ENCODE measurements at regions not wholly inside any gene's neighbourhood (a gene's known extent, or its start where the extent isn't known, plus 50 kb on each side); places are given as distances from the start of the nearest gene placed in this dataset.

DNA sequence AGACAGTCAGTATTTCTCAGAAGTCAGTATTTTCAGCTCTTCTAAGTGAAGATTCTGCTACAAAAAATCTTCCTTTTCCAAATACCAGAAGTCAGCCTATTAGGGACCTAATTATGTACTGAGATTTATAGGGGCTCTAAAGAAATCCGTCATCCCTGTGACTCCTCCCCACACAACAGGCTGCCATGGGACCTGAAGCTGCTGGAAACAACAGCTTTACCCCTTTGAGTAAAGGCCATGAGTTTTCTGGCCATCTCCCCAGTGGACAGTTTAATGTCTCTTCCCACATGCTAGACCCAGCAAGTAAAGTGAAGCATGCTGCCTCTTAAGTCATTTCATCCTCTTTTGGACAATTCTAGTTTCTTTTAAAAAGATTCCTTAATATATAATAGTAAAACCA lies 255.7 kb upstream of the ACVR2A start:
- TF ChIP-seq, protein P1, sequence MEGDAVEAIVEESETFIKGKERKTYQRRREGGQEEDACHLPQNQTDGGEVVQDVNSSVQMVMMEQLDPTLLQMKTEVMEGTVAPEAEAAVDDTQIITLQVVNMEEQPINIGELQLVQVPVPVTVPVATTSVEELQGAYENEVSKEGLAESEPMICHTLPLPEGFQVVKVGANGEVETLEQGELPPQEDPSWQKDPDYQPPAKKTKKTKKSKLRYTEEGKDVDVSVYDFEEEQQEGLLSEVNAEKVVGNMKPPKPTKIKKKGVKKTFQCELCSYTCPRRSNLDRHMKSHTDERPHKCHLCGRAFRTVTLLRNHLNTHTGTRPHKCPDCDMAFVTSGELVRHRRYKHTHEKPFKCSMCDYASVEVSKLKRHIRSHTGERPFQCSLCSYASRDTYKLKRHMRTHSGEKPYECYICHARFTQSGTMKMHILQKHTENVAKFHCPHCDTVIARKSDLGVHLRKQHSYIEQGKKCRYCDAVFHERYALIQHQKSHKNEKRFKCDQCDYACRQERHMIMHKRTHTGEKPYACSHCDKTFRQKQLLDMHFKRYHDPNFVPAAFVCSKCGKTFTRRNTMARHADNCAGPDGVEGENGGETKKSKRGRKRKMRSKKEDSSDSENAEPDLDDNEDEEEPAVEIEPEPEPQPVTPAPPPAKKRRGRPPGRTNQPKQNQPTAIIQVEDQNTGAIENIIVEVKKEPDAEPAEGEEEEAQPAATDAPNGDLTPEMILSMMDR (conservative IDR thresholded peaks at IDR 0.05; ENCODE audit: low read length): no peak
- peak; percentile 29 for DNase-seq (ENCODE audit: low read depth)
- H3K4me3 ChIP-seq (ENCODE audit: low read length): no peak overlapping the region

DNA sequence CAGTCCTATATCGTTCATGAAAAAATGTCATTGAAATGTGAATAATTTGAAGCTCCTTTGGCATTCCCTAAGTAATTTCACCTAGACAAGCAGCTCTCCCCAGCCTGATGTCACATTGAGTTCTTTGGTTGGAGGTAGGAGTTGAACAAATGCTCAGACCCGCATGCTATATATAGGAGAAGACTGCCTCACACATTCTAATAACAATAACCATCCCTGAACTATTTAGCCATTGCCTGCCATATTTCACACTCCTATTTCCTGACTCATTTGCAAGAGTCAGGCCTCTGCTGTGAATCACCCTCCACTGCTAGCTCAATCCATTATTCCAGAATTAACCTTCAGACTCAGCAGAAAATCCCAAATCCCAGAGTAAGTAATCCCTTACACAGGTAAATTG lies 256.6 kb upstream of the ACVR2A start:
- TF ChIP-seq, protein P1 (conservative IDR thresholded peaks at IDR 0.05; ENCODE audit: low read length): no peak
- DNase-seq (ENCODE audit: low read depth): peak; percentile 78
- H3K4me3 ChIP-seq (ENCODE audit: low read length): no peak overlapping the region

- no peak for DNase-seq (ENCODE audit: low read depth)
- TF ChIP-seq, protein P1 (conservative IDR thresholded peaks at IDR 0.05; ENCODE audit: low read length): no peak
- H3K4me3 ChIP-seq (ENCODE audit: low read length): no peak overlapping the region
These were observed 266.3 kb upstream of the ACVR2A start for GRCh38 chr2:147578529-147578928.

- no peak for DNase-seq (ENCODE audit: low read depth)
- TF ChIP-seq, protein P1 (conservative IDR thresholded peaks at IDR 0.05; ENCODE audit: low read length): no peak
These were observed 266.8 kb upstream of the ACVR2A start for GRCh38 chr2:147577998-147578380.

DNA sequence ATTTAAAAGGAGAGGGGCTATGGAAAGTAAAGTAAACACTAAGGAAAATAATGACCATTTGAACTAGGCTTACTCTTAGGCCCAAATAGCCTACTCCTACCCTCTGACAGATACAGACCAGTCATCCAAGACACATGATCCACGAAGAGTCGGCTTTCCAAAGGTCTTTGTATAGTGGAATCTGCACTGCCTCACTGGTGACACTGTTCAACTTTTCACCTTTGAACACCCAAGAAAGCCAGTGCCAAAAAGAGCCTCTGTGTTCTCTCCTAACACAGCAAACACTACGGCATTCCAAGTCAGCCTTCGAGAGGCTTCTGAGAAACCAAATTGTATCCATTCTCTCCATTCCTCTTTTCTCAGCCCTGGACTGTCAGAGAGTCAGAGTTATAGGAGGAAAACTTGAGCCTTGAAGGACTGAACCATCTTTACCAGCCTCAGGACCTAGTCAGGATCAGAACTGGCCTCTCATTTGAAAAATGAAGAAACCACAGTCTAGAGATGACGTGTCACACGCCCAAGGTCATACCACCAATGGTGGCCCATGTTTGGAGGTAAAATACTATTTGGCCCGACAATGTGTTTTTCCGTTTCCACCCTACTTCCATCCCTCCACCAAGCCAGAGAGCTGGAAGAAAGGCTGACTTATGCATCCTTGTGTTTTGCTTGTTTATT lies 267.4 kb upstream of the ACVR2A start:
- TF ChIP-seq, protein P1 (conservative IDR thresholded peaks at IDR 0.05; ENCODE audit: low read length): no peak
- no peak overlapping the region for H3K4me3 ChIP-seq (ENCODE audit: low read length)
- DNase-seq (ENCODE audit: low read depth): no peak

More at GRCh38 chr2:147577998-147578380, 266.8 kb upstream of the ACVR2A start:
- no peak overlapping the region for H3K4me3 ChIP-seq (ENCODE audit: low read length)

GRCh38 chr2:147575106-147575505 lies 269.7 kb upstream of the ACVR2A start:
- DNase-seq (ENCODE audit: low read depth): no peak
- no peak overlapping the region for H3K4me3 ChIP-seq (ENCODE audit: low read length)
- TF ChIP-seq, protein P1 (conservative IDR thresholded peaks at IDR 0.05; ENCODE audit: low read length): no peak

DNA sequence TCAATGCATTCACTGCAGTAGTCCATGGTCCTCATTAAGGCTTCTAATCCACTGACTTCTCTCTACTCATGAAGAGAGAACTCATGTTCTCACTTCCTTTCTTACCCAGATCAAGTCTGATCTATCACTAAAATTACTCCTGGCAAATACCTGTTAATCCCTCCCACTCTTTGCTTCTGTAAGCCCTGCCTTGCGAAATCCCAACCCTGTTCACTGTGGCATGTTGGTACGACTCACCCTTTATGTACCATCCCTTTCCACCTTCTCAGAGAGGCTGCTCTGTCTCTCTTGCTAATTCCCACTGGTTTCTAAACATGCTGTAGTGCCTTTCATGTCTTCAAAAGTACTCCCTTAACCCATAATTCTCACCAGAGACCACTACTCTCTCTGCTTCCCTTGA lies 272.2 kb upstream of the ACVR2A start:
- DNase-seq (ENCODE audit: low read depth): no peak
- no peak overlapping the region for H3K4me3 ChIP-seq (ENCODE audit: low read length)
- TF ChIP-seq, protein P1 (conservative IDR thresholded peaks at IDR 0.05; ENCODE audit: low read length): no peak
